Esophagus squamous epithelium (tissue), 4 donors: ENCODE measurements at regions not wholly inside any gene's neighbourhood (a gene's known extent, or its start where the extent isn't known, plus 50 kb on each side); places are given as distances from the start of the nearest gene placed in this dataset.

ENCODE experiments used
- POLR2A ChIP-seq, 4 donors: fragments of 450-650 bp; IDR thresholded peaks; one replicate each; pipeline ENCODE4 v1.6.1; 2017; ENCODE audit warnings: antibody characterized with exemption in 4 of 4, mild to moderate bottlenecking in 4 of 4, moderate library complexity in 3 of 4
- TF ChIP-seq, protein P1 (sequence below), 6 experiments: fragments of 450-650 bp in 4 of 6; fragments of 200-600 bp in 2 of 6; sonication (generic) in 2 of 6; IDR thresholded peaks; one replicate each; pipeline ENCODE4 v1.5.1; 2016 to 2019; ENCODE audit warnings: antibody characterized with exemption in 6 of 6, mild to moderate bottlenecking in 4 of 6, moderate library complexity in 4 of 6

DNA sequence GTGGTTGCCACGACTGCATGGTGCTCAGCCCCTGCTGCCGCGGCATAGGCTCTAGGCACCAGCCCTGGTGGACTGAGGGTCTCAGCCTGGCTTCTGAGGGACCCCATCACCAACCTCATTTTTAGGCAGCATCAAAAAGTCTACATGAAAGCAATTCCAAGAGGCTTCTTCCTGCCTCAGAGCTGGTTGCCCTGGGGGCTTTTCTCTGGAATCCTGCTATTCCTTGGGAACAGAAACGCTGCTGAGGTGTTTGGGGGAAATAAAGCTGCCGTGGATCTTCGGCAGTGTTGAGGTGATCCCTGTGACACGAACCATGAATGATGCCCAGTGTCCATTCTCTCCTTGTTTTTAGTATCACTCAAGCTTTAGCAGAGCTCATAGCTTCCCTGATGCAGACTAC is 148.4 kb upstream of the LRFN2 start:
- TF ChIP-seq, protein P1, sequence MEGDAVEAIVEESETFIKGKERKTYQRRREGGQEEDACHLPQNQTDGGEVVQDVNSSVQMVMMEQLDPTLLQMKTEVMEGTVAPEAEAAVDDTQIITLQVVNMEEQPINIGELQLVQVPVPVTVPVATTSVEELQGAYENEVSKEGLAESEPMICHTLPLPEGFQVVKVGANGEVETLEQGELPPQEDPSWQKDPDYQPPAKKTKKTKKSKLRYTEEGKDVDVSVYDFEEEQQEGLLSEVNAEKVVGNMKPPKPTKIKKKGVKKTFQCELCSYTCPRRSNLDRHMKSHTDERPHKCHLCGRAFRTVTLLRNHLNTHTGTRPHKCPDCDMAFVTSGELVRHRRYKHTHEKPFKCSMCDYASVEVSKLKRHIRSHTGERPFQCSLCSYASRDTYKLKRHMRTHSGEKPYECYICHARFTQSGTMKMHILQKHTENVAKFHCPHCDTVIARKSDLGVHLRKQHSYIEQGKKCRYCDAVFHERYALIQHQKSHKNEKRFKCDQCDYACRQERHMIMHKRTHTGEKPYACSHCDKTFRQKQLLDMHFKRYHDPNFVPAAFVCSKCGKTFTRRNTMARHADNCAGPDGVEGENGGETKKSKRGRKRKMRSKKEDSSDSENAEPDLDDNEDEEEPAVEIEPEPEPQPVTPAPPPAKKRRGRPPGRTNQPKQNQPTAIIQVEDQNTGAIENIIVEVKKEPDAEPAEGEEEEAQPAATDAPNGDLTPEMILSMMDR (IDR thresholded peaks at IDR 0.05), result no peak
- no peak for TF ChIP-seq POLR2A (IDR thresholded peaks at IDR 0.05)
